HG03108 (cell line): ENCODE measurements at regions not wholly inside any gene's neighbourhood (a gene's known extent, or its start where the extent isn't known, plus 50 kb on each side); places are given as distances from the start of the nearest gene placed in this dataset.
"Not testable (repeated sequence)": the region's sequence is repeated elsewhere in the genome, so short reads cannot be mapped to it uniquely, and the experiment has no call there.

ENCODE experiments used
- ATAC-seq: cut with Tn5 transposase; IDR thresholded peaks from one replicate; pipeline ENCODE4 v1.9.1; 2021; ENCODE audit warnings: moderate library complexity; ENCODE audit not compliant: unreplicated experiment

DNA sequence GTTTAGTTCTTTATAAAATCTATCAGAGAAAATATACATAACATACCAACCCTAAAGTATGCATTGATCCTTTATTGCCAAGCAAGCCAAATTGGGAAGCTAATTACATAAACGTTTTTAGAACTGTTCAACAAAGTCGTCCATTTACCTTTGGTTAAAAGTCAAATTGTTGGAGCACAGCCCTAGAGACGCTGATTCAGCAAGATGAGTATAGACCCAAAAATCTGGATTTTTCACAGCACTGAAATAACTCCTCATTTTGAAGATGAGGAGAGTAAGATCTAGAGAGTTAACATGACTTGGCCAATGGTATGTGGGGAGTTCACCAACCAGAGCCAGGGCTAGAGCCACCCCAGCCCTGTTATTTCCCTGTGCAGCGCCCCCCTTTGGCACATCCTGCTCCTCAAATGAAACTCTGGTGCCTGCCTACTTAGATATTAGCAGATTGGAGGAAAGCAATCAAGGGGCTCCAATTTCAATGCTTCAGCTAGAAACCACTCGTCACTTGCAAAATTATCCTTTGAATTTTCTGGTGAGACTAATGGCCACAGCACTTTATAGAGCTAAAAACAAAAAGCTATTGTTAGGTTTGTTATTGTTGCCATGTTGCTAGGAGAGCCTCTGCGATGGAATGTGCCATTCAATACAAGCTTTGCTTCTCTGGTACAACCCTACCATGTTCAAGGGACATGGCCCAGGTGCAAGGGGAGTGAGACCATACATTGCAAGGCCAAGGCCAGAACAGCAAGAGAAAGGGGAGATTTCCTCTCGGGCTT is 132.6 kb upstream of the ZEB1 start:
- no peak for ATAC-seq

DNA sequence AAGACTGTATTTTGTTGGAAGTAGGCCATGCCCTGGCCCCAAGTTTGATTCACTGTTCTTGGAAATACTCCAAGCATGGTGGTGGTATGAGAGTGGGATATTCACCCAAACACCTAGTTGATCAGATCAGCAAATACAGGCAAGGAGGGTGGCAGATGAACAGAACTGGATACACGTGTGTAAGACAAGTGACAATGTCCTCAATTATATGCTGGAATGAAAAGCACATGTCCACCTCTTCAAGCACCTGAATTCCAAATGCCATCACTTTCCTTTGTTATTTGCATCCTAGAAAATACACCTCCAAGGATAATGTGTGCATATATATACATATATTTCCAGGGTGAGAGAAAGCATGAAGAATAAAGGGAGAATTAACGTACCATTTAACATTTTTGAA is 131.8 kb upstream of the ZEB1 start:
- no peak for ATAC-seq

GRCh38 chr10:31187607-31188210 is 131.3 kb upstream of the ZEB1 start:
- no peak for ATAC-seq

GRCh38 chr10:31188792-31189406 is 130.1 kb upstream of the ZEB1 start:
- no peak for ATAC-seq

DNA sequence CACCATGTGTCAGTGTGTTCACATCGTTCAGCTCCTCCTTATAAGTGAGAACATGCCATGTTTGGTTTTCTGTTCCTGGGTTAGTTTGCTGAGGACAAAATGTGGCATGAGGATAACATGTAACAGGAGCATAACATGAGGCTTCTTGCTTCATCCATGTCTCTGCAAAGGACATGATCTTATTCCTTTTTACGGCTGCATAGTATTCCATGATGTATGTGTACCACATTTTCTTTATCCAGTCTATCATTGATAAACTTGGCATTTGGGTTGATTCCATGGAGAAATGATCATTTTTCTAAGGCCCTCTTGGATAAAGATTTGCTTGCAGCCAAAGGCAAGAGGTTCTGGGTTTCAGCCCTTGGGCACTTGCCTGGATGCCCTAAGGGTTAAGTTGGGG is 128.5 kb upstream of the ZEB1 start:
- no peak for ATAC-seq

- ATAC-seq = no peak
Observed at GRCh38 chr10:31192475-31192874, 126.5 kb upstream of the ZEB1 start.

GRCh38 chr10:31194986-31195385 is 124.0 kb upstream of the ZEB1 start:
- no peak for ATAC-seq

DNA sequence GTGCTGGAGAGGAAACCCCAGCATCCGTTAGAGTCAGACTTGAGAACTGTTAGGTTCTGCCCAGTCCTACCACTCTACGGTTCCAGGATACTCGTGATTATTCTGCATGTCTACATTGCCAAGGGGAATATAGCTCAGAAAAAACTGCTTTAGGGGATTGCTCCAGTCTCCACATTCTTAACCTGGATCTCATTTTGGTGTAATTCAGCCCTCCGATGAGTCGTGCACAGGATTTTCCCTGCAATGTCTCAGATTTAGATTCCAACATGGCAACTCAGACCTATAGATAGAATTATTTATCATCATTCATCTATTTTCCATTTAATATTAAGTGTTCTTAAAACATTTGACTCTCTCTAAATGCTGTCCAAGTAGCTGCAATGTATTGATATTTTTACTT is 121.1 kb upstream of the ZEB1 start:
- no peak for ATAC-seq

- ATAC-seq = no peak
Observed at GRCh38 chr10:31204090-31204489, 114.9 kb upstream of the ZEB1 start.

GRCh38 chr10:31207636-31208035 is 111.4 kb upstream of the ZEB1 start:
- ATAC-seq = no peak

DNA sequence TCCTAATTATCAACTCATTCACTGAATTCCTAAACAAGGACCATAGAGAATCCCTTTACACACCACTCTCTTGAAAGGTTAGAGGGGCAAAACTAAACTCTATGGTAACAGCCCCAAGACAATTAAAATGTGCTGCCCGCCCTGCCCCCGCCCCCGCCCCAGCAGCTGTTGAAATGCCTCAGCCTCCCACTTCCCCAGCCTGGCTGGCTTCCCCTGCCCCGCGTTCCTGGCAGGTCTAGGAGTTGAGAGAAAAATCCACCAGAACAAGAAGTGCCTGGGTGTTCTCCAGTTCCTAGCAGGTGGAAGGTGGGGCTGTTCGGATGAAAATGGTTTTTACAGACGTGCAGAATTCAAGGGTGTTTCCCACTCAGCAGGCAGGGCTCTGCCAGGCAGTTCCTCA is 109.5 kb upstream of the ZEB1 start:
- ATAC-seq = no peak

GRCh38 chr10:31210190-31210589 is 108.8 kb upstream of the ZEB1 start:
- ATAC-seq = no peak

- no peak for ATAC-seq
Observed at GRCh38 chr10:31213959-31214358, 105.1 kb upstream of the ZEB1 start.

DNA sequence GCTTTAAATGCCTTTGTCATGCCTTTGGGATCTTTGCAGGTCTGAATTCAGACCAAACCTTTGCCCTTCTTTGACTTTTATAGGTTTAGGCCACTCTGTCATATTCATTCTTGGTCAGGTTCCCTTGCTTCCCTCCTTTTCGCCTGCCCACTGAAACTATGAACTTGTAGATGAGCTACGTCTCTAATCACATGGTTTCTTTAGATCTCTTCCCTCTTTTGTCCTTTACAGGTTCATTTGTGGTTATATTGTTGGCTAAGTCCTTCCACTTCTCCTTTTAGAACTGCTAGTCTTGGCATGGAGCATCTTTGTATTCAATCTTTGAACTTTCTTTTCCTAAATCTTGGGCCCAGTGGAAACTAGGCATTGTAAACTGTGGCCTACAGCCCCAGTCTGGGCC is 104.0 kb upstream of the ZEB1 start:
- ATAC-seq = no peak

GRCh38 chr10:31219306-31219705 is 99.7 kb upstream of the ZEB1 start:
- ATAC-seq = no peak

DNA sequence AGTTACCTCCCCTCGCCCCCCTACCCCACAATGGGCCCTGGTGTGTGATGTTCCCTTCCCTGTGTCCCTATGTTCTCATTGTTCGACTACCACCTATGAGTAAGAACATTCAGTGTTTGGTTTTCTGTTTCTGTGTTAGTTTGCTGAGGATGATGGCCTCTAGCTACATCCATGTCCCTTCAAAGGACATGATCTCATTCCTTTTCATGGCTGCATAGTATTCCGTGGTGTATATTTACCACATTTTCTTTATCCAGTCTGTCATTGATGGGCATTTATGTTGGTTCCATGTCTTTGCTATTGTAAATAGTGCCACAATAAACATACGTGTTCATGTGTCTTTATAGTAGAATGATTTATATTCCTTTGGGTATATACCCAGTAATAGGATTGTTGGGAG is 90.2 kb upstream of the ZEB1 start:
- not testable (repeated sequence) for ATAC-seq

DNA sequence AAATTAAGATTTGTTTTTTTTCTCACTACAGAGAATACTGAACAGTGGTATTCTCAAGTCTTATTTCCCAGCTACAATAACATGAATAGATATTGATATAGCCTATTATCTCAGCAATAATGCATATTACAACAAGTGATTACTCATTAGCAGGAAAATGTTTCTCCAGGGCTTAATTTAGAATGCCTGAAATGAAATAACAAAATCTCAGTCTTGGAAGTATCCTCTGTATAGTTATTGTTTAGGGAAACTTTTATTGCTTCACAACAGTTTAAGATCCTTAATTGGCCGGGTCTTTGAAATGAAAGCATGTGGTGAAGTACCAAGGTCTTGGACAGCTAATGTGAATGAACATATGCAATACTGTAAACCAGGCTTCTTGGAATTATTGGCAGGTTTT is 79.1 kb upstream of the ZEB1 start:
- ATAC-seq = no peak

- ATAC-seq = no peak
Observed at GRCh38 chr10:31242902-31243301, 76.1 kb upstream of the ZEB1 start.

DNA sequence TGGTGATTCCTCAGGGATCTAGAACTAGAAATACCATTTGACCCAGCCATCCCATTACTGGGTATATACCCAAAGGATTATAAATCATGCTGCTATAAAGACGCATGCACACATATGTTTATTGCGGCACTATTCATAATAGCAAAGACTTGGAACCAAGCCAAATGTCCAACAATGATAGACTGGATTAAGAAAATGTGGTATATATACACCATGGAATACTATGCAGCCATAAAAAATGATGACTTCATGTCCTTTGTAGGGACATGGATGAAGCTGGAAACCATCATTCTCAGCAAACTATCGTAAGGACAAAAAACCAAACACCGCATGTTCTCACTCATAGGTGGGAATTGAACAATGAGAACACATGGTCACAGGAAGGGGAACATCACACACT is 67.9 kb upstream of the ZEB1 start:
- ATAC-seq = not testable (repeated sequence)

DNA sequence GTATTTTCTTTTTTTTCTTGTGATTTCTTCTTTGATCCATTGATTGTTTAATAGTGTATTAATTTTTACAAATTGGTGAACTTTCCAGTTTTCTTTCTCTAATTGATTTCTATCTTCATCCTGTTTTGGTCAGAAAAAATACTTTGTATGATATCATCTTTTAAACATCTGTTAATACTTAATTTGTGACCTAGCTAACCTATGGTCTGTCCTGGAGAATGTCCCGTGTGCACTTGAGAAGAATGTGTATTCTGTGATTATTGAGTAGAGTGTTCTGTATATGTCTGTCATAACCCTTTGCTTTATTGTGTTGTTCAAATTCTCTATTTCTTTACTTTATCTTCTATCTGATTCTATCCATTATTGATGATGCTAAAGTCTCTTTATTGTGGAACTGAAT is 65.8 kb upstream of the ZEB1 start:
- no peak for ATAC-seq

GRCh38 chr10:31261511-31262311 is 57.3 kb upstream of the ZEB1 start:
- no peak for ATAC-seq

- ATAC-seq = no peak
Observed at GRCh38 chr10:31262672-31263071, 56.3 kb upstream of the ZEB1 start.
